Right lobe of liver (tissue), 6 donors: ENCODE measurements at regions not wholly inside any gene's neighbourhood (a gene's known extent, or its start where the extent isn't known, plus 50 kb on each side); places are given as distances from the start of the nearest gene placed in this dataset.

Experiments
- ATAC-seq, 4 donors: fragments of 200-7000 bp; cut with Tn5 transposase; one replicate each; pipeline ENCODE4 v1.9.1; 2020; ENCODE audit warnings: mild to moderate bottlenecking in 4 of 4, moderate library complexity in 4 of 4
- DNase-seq, 3 donors: peaks; one replicate each; pipeline ENCODE4 v3.0.0-alpha.2; 2020
- H3K27ac ChIP-seq, 3 donors: fragments of 200-600 bp; one replicate each; pipeline ENCODE4 v1.8.0; 2022
- H3K27me3 ChIP-seq, 2 donors: fragments of 200-600 bp; one replicate each; pipeline ENCODE4 v1.8.0; 2022
- H3K36me3 ChIP-seq, 4 donors: fragments of 200-600 bp; sonication (generic) in 1 of 4; one replicate each; pipeline versions ENCODE4 v1.5.1 to v1.8.0; 2017 to 2022; ENCODE audit warnings: control low read depth in 1 of 4
- H3K4me1 ChIP-seq, 4 donors: fragments of 200-600 bp; sonication (generic) in 1 of 4; one replicate each; pipeline versions ENCODE4 v1.5.1 to v1.8.0; 2017 to 2022; ENCODE audit warnings: control low read depth in 1 of 4
- H3K4me3 ChIP-seq, 3 donors: fragments of 200-600 bp; one replicate each; pipeline ENCODE4 v1.8.0; 2022
- H3K9me3 ChIP-seq, 4 donors: fragments of 200-600 bp; sonication (generic) in 1 of 4; one replicate each; pipeline versions ENCODE4 v1.5.1 to v1.8.0; 2017 to 2022; ENCODE audit warnings: control low read depth in 1 of 4
- POLR2A ChIP-seq: fragments of 450-650 bp; IDR thresholded peaks from one replicate; pipeline ENCODE4 v1.6.1; 2017; ENCODE audit warnings: antibody characterized with exemption, mild to moderate bottlenecking
- WGBS: methylation state at CpG from one replicate; pipeline ENCODE4 v1.1.6; 2018; ENCODE audit warnings: low coverage, low lambda C conversion rate; ENCODE audit not compliant: insufficient coverage; ENCODE audit errors: missing lambda C conversion rate; 5-methylcytosine and 5-hydroxymethylcytosine counted together
- intact Hi-C, 2 donors: fragments of 100-400 bp; cut with DNase I; formaldehyde crosslinking; loops; one replicate each; pipeline versions ENCODE4 v1.11.2 to v1.14.1; 2022
- TF ChIP-seq, protein P1 (sequence below), 4 donors: fragments of 200-600 bp in 3 of 4; fragments of 450-650 bp in 1 of 4; IDR thresholded peaks; one replicate each; pipeline versions ENCODE4 v1.5.1 to v1.8.0; 2016 to 2022; ENCODE audit warnings: antibody characterized with exemption in 4 of 4, mild to moderate bottlenecking in 2 of 4
- donor health status: DM: no; HTN: yes; CAD: no.
- donor health status: DM: no; HTN: no; CAD: no.
- donor health status: DM: no; HTN: no; CAD: no.
- donor health status: DM: no; HTN: yes; CAD: no.
- donor health status: DM: no; HTN: yes; CAD: no.

- H3K9me3 ChIP-seq = no peaks in the 10 kb centered on the region
- H3K4me3 ChIP-seq = no peak overlapping the region
- TF ChIP-seq POLR2A = no peak
- TF ChIP-seq, protein P1, sequence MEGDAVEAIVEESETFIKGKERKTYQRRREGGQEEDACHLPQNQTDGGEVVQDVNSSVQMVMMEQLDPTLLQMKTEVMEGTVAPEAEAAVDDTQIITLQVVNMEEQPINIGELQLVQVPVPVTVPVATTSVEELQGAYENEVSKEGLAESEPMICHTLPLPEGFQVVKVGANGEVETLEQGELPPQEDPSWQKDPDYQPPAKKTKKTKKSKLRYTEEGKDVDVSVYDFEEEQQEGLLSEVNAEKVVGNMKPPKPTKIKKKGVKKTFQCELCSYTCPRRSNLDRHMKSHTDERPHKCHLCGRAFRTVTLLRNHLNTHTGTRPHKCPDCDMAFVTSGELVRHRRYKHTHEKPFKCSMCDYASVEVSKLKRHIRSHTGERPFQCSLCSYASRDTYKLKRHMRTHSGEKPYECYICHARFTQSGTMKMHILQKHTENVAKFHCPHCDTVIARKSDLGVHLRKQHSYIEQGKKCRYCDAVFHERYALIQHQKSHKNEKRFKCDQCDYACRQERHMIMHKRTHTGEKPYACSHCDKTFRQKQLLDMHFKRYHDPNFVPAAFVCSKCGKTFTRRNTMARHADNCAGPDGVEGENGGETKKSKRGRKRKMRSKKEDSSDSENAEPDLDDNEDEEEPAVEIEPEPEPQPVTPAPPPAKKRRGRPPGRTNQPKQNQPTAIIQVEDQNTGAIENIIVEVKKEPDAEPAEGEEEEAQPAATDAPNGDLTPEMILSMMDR (IDR thresholded peaks at IDR 0.05) = no peak
- no peaks in the 10 kb centered on the region for H3K36me3 ChIP-seq
- DNase-seq = no peak
- H3K4me1 ChIP-seq = no peaks in the 10 kb centered on the region
- H3K27ac ChIP-seq = no peak overlapping the region
- WGBS = 29% methylated on average over 1 of the region's 1 CpG
- intact Hi-C loops = no loop called here
- ATAC-seq = no peak
- no peaks in the 10 kb centered on the region for H3K27me3 ChIP-seq
Measured at GRCh38 chr2:220891405-220891804, 680.7 kb downstream of the EPHA4 start.

DNA sequence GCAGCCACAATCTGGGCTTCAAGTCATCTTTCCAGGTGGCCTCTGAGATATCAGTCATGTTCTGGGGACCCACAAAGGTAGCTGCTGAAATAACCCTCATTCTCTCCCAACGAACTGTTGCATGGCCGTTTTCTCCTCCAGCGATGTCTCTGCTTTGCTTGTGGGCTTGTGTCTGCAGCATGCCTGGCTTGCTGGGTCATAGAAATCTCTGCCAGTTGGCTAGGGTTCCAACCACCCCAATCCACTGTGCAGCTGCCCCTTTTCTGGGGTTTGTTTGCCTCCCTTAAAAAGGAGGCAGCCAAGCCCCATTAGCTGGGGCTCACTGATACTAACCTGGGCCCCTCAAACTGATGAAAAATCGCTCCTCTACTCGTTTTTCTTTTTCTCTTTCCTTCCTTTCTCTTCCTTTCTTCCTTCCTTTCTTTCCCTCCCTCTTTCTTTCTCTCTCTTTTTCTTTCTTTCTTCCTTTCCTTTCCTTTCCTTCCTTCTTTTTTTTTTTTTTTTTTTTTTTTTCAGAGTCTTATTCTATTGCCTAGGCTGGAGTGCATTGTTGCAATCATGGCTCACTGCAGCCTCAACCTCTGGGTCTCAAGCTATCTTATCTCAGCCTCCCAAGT lies 680.0 kb downstream of the EPHA4 start:
- no peak overlapping the region for H3K27ac ChIP-seq
- no peak overlapping the region for H3K4me3 ChIP-seq
- DNase-seq (no peak), ATAC-seq (no peak)
- intact Hi-C loops = no loop called here
- 75% methylated on average over 5 of the region's 5 CpGs for WGBS
- H3K9me3 ChIP-seq = no peaks in the 10 kb centered on the region
- no peaks in the 10 kb centered on the region for H3K36me3 ChIP-seq
- no peaks in the 10 kb centered on the region for H3K27me3 ChIP-seq
- no peaks in the 10 kb centered on the region for H3K4me1 ChIP-seq
- TF ChIP-seq, protein P1 (IDR thresholded peaks at IDR 0.05) = no peak
- TF ChIP-seq POLR2A = no peak

GRCh38 chr2:220893411-220893810 lies 678.7 kb downstream of the EPHA4 start:
- WGBS = 70% methylated on average over 2 of the region's 2 CpGs

DNA sequence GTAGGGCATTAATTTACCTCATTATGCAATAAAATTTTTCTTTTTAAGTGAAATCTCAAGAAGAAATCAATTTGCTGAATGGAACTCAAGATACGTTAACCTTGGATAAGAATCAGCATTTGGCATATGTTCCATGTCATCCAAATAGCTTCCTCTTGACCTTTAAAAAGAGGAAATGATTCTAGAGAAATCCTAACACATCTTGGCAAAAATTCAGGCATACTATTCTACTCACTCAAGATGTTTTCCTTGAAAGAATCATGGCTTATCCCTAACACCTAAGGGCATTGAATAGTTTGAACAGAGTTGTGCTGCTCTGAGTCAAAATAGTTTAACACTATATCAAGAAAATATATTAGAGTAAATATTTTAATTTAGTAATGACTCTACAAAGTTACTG lies 678.0 kb downstream of the EPHA4 start:
- WGBS = 33% methylated on average over 1 of the region's 1 CpG
- no peak for DNase-seq
- ATAC-seq = no peak

More at GRCh38 chr2:220893411-220893810, 678.7 kb downstream of the EPHA4 start:
- ATAC-seq (no peak), DNase-seq (no peak)
- H3K27ac ChIP-seq = no peak overlapping the region
- H3K4me1 ChIP-seq = no peaks in the 10 kb centered on the region
- no peaks in the 10 kb centered on the region for H3K9me3 ChIP-seq
- H3K36me3 ChIP-seq = no peaks in the 10 kb centered on the region
- no peaks in the 10 kb centered on the region for H3K27me3 ChIP-seq
- H3K4me3 ChIP-seq = no peak overlapping the region
- TF ChIP-seq, protein P1 (IDR thresholded peaks at IDR 0.05) = no peak
- no peak for TF ChIP-seq POLR2A
- intact Hi-C loops = no loop called here

More for the DNA sequence above, 678.0 kb downstream of the EPHA4 start:
- no peak for TF ChIP-seq POLR2A
- TF ChIP-seq, protein P1 (IDR thresholded peaks at IDR 0.05) = no peak
- Histone ChIP-seq H3K27ac (no peak overlapping the region), H3K4me1 (no peaks in the 10 kb centered on the region), H3K36me3 (no peaks in the 10 kb centered on the region), H3K4me3 (no peak overlapping the region), H3K9me3 (no peaks in the 10 kb centered on the region), H3K27me3 (no peaks in the 10 kb centered on the region)
- intact Hi-C loops = no loop called here
